KBM-7 (cell line): ENCODE measurements at regions not wholly inside any gene's neighbourhood (a gene's known extent, or its start where the extent isn't known, plus 50 kb on each side); places are given as distances from the start of the nearest gene placed in this dataset.
A peak's percentile ranks its signal among the peaks of the same experiment; 100 is the strongest.
"Not testable (repeated sequence)": the region's sequence is repeated elsewhere in the genome, so short reads cannot be mapped to it uniquely, and the experiment has no call there.

Source experiments
- DNase-seq: peaks from one replicate; pipeline ENCODE4 v3.0.0-alpha.2; 2015
- in situ Hi-C: fragments of 300-500 bp; cut with MboI; formaldehyde crosslinking; loops from 2 replicates; pipeline ENCODE4 v1.14.3; 2020; ENCODE audit warnings: low sequenced_read_pairs, low pct_unique_long_range_greater_than_20kb, mixed read lengths

DNA sequence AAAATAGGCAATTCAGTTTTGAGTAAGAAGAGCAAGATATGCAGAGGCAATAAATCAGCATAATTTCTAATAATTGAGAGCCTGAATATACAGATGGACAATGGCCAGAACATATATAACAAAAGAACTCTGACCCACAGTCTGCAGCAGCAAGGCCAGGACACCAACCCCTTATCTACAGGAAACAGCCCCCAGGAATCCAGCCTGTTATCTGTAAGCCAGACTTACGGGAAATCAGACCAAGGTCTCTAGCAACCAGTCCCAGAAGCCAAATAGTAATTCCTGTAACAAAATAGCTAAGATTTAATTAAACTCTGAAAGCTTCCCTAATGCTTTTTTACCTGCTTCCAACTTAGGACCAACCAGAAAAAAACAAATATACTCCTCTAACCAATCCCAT lies 434.5 kb upstream of the GYPC start:
- in situ Hi-C loops: no loop called here
- DNase-seq: no peak

GRCh38 chr2:126222278-126222677 lies 433.7 kb upstream of the GYPC start:
- DNase-seq: no peak
- in situ Hi-C loops: no loop called here

GRCh38 chr2:126224776-126225175 lies 431.2 kb upstream of the GYPC start:
- in situ Hi-C loops: no loop called here
- DNase-seq: no peak

DNA sequence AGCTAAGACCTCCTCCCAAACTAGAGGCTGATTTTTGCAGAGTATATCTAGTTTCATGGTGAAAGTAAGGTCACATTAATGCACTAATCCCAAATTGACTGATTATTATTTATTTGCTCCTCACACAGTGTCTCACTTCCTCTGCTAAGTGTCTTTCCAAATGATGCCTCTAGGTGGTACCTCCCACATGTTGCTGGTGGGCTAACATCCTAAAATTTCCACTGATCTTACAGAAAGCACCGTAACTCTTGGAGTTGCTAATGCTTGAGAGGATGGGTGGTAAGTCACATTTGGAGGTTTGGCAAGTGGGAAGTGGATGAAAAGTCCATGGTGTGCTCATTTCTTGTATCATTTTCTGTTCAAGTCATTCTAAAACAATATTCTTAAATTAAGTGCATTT lies 428.7 kb upstream of the GYPC start:
- in situ Hi-C loops: no loop called here
- peak; percentile 3 for DNase-seq

DNA sequence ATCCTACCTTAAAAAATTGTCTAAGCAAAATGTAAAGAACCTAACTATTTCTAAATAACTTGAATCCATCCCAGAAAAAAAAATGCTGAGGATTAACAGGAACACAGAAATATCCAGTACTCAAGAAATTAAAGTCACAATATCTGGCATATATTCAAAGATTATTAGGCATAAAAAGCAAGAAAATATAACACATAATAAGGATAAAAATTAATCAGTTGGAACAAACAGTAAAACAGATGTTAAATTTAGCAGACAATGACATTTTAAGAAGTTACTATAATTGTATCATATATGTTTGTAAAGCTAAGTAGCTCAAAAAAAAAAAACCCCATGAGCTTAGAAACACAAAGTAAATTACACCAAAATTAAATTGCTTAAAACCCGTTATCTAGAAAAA lies 427.4 kb upstream of the GYPC start:
- in situ Hi-C loops: no loop called here
- no peak for DNase-seq

DNA sequence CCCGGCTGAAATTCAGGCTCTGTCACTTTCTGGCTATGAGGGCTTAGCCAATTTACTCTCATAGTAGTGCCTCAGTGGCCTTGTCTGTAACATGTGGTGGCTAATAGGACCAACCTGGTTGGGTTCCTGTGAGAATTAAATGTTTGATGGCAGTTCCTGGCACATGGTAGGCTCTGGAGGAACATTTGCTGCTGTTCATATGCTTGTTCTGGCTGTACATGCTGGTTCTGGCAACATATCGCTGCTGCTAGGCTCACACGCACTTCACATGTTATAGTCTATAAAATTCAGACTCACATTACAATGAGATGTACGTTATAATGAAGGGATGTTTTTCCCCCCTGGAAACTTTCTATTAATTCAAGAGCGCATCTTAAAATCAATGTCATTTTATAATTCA lies 417.7 kb upstream of the GYPC start:
- in situ Hi-C loops: no loop called here
- no peak for DNase-seq

DNA sequence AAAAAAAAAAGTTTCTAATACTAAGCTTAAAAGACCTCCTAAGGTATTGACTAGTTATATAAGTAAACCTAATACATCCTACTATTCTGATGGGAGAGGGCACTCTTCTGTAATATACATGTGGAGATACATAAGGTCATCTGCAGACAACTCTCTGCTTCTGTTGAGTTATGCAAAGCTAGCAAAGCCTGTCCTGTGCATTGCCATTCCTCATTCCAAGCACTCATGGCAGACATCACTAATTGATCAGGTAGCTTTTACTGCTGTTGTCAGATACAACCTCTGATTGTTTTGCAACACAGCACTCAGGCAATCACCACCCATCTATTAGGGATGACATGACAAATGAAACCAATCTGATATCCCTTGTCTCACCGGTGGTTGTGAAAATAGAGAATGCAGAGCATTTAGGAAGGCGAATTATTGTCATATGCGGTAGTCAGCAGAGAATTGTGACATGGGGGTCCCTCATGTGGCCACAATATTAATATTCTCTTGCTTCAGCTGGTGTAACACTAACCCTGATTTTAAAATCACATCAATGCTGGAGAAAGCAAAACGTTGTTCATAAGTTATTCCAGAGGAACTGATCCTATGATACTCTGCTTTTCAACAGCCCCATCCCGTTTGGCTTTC lies 416.5 kb upstream of the GYPC start:
- in situ Hi-C loops: no loop called here
- no peak for DNase-seq

DNA sequence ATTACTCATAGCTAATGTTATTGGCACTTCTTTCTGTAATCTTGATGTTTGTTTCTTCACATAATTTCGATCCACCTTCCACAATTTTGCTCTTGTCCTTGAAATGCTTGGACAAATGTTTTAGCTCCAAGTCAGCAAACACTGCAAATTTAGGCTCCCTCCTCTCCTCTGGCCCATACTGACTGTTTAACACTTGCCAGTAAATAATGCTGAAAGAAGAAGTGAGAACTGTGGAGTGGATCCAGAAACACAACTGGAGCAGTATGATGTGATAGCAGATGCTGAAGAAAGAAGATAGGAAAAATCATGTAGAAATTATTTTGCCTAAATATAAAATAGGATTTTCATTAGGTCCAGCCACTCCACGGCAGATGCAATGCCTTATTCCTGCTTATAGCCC lies 415.0 kb upstream of the GYPC start:
- in situ Hi-C loops: no loop called here
- DNase-seq: no peak

DNA sequence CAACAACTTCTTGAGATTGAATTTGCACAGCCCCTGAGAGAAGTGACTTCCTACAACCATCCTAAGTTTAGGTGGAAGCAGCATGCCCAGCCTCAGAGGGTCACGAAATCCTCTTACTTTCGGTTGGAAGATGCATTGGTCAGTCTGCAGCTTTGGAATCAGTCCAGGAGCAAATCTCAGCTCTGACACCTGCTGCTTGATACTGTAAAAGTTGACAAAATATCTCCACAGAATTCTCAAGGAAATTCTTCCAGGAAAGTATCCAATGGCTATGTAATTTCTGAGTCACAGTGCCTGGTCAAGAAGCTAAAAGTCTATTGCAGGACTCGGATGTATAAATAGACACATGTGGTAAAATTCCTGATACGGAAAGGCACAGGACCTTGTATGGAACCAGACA lies 414.5 kb upstream of the GYPC start:
- in situ Hi-C loops: no loop called here
- DNase-seq: no peak

GRCh38 chr2:126244937-126245336 lies 411.0 kb upstream of the GYPC start:
- in situ Hi-C loops: no loop called here
- DNase-seq: peak; percentile 51

- no peak for DNase-seq
- in situ Hi-C loops: no loop called here
These were observed 402.3 kb upstream of the GYPC start for GRCh38 chr2:126253669-126254068.

GRCh38 chr2:126264625-126265024 lies 391.3 kb upstream of the GYPC start:
- in situ Hi-C loops: no loop called here
- DNase-seq: no peak

- in situ Hi-C loops: no loop called here
- DNase-seq: no peak
These were observed 386.0 kb upstream of the GYPC start for GRCh38 chr2:126269911-126270310.

GRCh38 chr2:126270587-126270986 lies 385.4 kb upstream of the GYPC start:
- DNase-seq: no peak
- in situ Hi-C loops: no loop called here

DNA sequence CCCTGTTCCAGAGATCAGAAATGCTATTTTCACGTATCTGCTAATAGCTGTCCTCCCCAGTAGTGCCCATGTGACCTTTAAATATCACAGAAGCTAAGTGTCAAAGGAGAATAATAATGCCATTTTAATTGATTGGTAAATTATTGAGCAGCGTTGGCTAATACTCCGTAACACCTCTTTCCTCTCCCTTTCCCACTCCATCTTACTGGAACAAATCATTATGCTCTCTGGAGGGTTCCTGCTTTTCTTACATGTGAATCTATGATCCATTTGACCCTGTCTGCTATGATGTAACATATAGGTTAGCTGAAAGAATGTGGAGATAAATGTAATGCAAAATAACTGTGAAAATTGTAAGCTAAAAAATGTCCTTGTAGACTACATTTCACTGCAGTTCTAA lies 383.6 kb upstream of the GYPC start:
- in situ Hi-C loops: no loop called here
- DNase-seq: no peak

- peak; percentile 18 for DNase-seq
- in situ Hi-C loops: no loop called here
These were observed 380.9 kb upstream of the GYPC start for GRCh38 chr2:126275098-126275497.

DNA sequence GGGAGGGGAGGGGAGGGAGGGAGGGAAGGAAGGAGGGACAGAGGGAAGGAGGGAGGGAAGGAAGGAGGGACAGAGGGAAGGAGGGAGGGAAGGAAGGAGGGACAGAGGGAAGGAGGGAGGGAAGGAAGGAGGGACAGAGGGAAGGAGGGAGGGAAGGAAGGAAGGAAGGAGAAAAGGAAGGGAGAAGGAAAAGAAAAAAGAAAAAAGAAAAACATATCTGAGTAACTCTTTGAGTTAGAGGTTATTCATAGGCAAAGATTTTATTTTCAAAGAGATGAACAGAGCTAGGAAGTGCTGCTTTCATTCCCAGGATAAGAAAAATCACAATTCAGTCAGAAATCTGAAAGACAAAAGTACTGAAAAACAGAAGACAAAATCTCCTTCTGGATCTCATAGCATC lies 379.7 kb upstream of the GYPC start:
- in situ Hi-C loops: not testable (repeated sequence)

DNA sequence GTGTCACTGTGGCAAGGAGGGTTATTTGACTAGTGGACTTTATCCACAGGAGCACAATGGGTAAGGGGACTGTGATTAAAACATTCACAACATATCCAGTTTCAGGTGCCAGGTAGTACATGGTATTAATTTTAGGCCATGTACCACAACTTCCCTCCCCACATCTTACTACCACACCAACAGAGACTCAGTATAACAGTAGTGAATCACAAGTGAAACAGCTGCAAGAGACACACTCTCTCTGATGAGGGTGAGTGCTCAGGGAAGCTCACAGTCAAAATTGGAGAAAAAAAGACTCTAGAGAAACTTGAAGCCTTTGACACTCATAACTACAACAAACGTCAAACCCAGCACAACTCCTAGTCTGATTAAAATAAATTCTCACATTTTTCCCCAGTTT lies 367.6 kb upstream of the GYPC start:
- DNase-seq: no peak
- in situ Hi-C loops: no loop called here

More for the DNA sequence above, 379.7 kb upstream of the GYPC start:
- DNase-seq: not testable (repeated sequence)

- DNase-seq, in situ Hi-C loops: not testable (repeated sequence)
These were observed 362.0 kb upstream of the GYPC start for GRCh38 chr2:126293962-126294361.

DNA sequence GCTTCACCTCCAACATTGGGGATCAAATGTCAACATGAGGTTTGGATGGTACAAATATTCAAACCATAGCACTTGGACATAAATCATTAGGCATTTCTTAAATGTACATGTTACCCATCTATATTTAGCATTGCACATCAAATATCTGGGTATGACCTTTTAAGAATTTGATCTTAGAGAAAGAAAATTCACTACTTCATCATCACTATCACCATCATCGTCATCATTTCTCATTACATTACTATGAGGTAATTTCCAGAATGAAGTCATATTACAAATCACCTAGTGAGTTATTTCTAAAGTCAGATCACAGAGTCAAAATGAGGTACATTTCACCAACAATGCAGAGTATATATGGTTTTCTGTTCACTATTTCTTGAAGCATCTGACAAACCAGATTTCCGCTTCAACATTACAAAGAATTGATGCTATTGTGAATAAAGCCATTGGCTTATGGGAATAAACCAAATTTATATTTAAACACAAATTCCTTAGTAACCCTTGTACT lies 356.4 kb upstream of the GYPC start:
- no peak for DNase-seq
- in situ Hi-C loops: no loop called here

GRCh38 chr2:126300348-126300747 lies 355.6 kb upstream of the GYPC start:
- no peak for DNase-seq
- in situ Hi-C loops: no loop called here
